DOHH2 (cell line): ENCODE measurements at regions not wholly inside any gene's neighbourhood (a gene's known extent, or its start where the extent isn't known, plus 50 kb on each side); places are given as distances from the start of the nearest gene placed in this dataset.

Experiments
- EZH2phosphoT487 ChIP-seq: fragments of 200-600 bp; sonication (generic); IDR thresholded peaks from 2 replicates; pipeline ENCODE4 v1.6.1; 2017; ENCODE audit warnings: borderline replicate concordance, mild to moderate bottlenecking, antibody characterized with exemption, low read length, moderate library complexity, mixed read lengths
- TF ChIP-seq, protein P1 (sequence below): fragments of 200-600 bp; sonication (generic); IDR thresholded peaks from one replicate; pipeline ENCODE4 v1.5.1; 2014; ENCODE audit warnings: antibody characterized with exemption, mild to moderate bottlenecking, low read depth, low read length; ENCODE audit not compliant: poor library complexity, severe bottlenecking

DNA sequence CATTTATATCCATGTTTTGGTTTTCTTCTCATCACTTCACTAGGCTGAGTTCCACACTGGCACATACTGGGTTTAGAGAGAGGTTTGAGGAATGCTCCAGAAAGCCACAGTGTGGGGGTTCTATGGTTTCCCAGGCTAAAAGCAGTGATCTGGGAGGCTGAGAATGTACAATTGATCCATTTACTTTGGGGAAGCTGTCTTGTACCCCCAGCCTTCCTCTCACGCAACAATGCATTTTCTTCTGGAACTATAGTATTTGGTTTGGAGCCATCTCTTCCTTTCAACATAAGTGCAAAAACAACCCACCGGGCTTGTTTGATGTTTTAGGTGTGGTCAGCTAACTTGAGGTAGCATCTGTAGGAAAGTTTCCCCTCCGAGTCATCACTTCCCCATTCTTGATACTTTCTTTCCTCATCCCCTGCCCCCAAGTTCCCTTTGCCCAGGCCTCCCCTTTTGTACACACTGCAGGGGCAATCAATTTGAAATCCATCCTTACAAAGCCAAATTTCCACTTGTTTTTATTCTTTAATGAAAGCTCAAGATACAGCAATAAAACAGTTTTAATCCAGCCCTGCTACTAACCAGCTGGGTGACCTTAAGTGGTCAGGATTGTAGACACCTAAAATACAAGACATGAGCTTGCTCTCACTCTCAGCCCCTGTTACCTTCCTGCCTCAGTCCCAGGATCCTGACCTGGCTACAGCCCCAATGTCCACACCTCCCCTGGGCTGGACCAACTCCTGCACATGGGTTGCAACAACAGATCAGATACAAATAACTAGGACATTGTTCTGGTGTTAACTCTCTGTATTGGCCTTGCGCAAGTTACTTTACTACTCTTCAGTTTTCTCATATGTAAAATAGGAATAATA, 109.2 kb downstream of the FHDC1 start:
- TF ChIP-seq, protein P1, sequence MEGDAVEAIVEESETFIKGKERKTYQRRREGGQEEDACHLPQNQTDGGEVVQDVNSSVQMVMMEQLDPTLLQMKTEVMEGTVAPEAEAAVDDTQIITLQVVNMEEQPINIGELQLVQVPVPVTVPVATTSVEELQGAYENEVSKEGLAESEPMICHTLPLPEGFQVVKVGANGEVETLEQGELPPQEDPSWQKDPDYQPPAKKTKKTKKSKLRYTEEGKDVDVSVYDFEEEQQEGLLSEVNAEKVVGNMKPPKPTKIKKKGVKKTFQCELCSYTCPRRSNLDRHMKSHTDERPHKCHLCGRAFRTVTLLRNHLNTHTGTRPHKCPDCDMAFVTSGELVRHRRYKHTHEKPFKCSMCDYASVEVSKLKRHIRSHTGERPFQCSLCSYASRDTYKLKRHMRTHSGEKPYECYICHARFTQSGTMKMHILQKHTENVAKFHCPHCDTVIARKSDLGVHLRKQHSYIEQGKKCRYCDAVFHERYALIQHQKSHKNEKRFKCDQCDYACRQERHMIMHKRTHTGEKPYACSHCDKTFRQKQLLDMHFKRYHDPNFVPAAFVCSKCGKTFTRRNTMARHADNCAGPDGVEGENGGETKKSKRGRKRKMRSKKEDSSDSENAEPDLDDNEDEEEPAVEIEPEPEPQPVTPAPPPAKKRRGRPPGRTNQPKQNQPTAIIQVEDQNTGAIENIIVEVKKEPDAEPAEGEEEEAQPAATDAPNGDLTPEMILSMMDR: no peak
- no peak for TF ChIP-seq EZH2phosphoT487
